ENCODE measurements at regions not wholly inside any gene's neighbourhood (a gene's known extent, or its start where the extent isn't known, plus 50 kb on each side); places are given as distances from the start of the nearest gene placed in this dataset.

DNA sequence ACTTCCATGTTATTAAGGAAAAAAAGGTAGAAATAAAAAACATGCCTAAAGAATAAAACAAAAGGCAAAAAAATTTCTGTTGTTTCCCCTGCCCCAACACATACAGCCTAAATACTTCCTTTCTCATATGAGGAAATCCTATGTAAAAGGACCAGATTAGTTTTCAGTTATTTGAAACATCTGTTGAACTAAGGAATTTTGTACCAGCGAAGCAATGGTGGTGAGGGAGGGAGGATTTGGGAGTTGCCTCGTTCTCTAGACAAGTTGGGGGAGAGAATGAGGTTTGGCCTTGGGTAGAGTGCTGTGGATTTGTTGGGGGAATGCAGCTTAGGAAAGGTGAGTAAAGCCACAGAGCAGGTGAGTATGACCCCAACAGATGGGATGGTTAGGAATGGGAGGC lies 141.5 kb upstream of the RFLNA start:
- TF ChIP-seq ARNT (IDR thresholded peaks at IDR 0.05) (no peak), SUZ12 (IDR thresholded peaks at IDR 0.05) (no peak), ELF4 (IDR thresholded peaks at IDR 0.05) (no peak), ZNF384 (IDR thresholded peaks at IDR 0.05) (no peak), SP1 (IDR thresholded peaks at IDR 0.05) (no peak), FOXM1 (IDR thresholded peaks at IDR 0.05; ENCODE audit: borderline replicate concordance) (no peak), L3MBTL2 (conservative IDR thresholded peaks at IDR 0.05) (no peak), BHLHE40 (IDR thresholded peaks at IDR 0.05; ENCODE audit: borderline replicate concordance) (no peak), HDGF (IDR thresholded peaks at IDR 0.05; ENCODE audit: borderline replicate concordance) (no peak), TARDBP (IDR thresholded peaks at IDR 0.05) (no peak), CTBP1 (IDR thresholded peaks at IDR 0.05; ENCODE audit: borderline replicate concordance) (no peak)
- TF ChIP-seq, protein P1, sequence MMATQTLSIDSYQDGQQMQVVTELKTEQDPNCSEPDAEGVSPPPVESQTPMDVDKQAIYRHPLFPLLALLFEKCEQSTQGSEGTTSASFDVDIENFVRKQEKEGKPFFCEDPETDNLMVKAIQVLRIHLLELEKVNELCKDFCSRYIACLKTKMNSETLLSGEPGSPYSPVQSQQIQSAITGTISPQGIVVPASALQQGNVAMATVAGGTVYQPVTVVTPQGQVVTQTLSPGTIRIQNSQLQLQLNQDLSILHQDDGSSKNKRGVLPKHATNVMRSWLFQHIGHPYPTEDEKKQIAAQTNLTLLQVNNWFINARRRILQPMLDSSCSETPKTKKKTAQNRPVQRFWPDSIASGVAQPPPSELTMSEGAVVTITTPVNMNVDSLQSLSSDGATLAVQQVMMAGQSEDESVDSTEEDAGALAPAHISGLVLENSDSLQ (IDR thresholded peaks at IDR 0.05), result no peak

Measured in HEK293T (cell line).